GM18499 (cell line): ENCODE measurements at regions not wholly inside any gene's neighbourhood (a gene's known extent, or its start where the extent isn't known, plus 50 kb on each side); places are given as distances from the start of the nearest gene placed in this dataset.
"Not testable (repeated sequence)": the region's sequence is repeated elsewhere in the genome, so short reads cannot be mapped to it uniquely, and the experiment has no call there.

Source experiments
- ATAC-seq: cut with Tn5 transposase; IDR thresholded peaks from one replicate; pipeline ENCODE4 v1.9.1; 2021; ENCODE audit warnings: moderate number of reproducible peaks; ENCODE audit not compliant: insufficient read depth, unreplicated experiment

- no peak for ATAC-seq
These were observed 186.1 kb downstream of the KTN1 start for GRCh38 chr14:55766071-55766470.

- no peak for ATAC-seq
These were observed 187.3 kb downstream of the KTN1 start for GRCh38 chr14:55767286-55767685.

GRCh38 chr14:55769877-55770276 lies 189.9 kb downstream of the KTN1 start:
- ATAC-seq = no peak

- ATAC-seq = no peak
These were observed 191.4 kb downstream of the KTN1 start for GRCh38 chr14:55771242-55771981.

- ATAC-seq = no peak
These were observed 192.5 kb downstream of the KTN1 start for GRCh38 chr14:55772486-55772885.

- no peak for ATAC-seq
These were observed 193.3 kb downstream of the KTN1 start for GRCh38 chr14:55773312-55773711.

- no peak for ATAC-seq
These were observed 194.1 kb downstream of the KTN1 start for GRCh38 chr14:55773984-55774545.

- no peak for ATAC-seq
These were observed 197.9 kb downstream of the KTN1 start for GRCh38 chr14:55777877-55778276.

- no peak for ATAC-seq
These were observed 200.3 kb downstream of the KTN1 start for GRCh38 chr14:55780156-55780946.

- no peak for ATAC-seq
These were observed 201.0 kb downstream of the KTN1 start for GRCh38 chr14:55781046-55781445.

GRCh38 chr14:55782166-55782565 lies 202.2 kb downstream of the KTN1 start:
- ATAC-seq = no peak

- no peak for ATAC-seq
These were observed 209.4 kb downstream of the KTN1 start for GRCh38 chr14:55789406-55789805.

- no peak for ATAC-seq
These were observed 214.9 kb downstream of the KTN1 start for GRCh38 chr14:55794655-55795595.

- not testable (repeated sequence) for ATAC-seq
These were observed 216.5 kb downstream of the KTN1 start for GRCh38 chr14:55796513-55796912.

GRCh38 chr14:55798406-55798805 lies 218.4 kb downstream of the KTN1 start:
- ATAC-seq = no peak

GRCh38 chr14:55799508-55800095 lies 219.6 kb downstream of the KTN1 start:
- no peak for ATAC-seq

- no peak for ATAC-seq
These were observed 220.3 kb downstream of the KTN1 start for GRCh38 chr14:55800156-55800785.

GRCh38 chr14:55801121-55801520 lies 221.1 kb downstream of the KTN1 start:
- ATAC-seq = no peak
